Epithelial cell of proximal tubule (primary cell): ENCODE measurements at regions not wholly inside any gene's neighbourhood (a gene's known extent, or its start where the extent isn't known, plus 50 kb on each side); places are given as distances from the start of the nearest gene placed in this dataset.

Experiments used
- DNase-seq: peaks from one replicate; pipeline ENCODE4 v3.0.0-alpha.2; 2011; ENCODE audit warnings: low read depth
- H3K4me3 ChIP-seq: 2 replicates; pipeline ENCODE4 v1.5.1; 2011; ENCODE audit warnings: low read depth, mild to moderate bottlenecking, low read length
- CTCF ChIP-seq: conservative IDR thresholded peaks from 2 replicates; pipeline ENCODE4 v1.5.1; 2012; ENCODE audit warnings: low read depth, mild to moderate bottlenecking, low read length

- no peak overlapping the region for H3K4me3 ChIP-seq
- TF ChIP-seq CTCF: no peak
- no peak for DNase-seq
Measured at GRCh38 chr16:87098976-87099720, 218.0 kb downstream of the C16orf95 start.

DNA sequence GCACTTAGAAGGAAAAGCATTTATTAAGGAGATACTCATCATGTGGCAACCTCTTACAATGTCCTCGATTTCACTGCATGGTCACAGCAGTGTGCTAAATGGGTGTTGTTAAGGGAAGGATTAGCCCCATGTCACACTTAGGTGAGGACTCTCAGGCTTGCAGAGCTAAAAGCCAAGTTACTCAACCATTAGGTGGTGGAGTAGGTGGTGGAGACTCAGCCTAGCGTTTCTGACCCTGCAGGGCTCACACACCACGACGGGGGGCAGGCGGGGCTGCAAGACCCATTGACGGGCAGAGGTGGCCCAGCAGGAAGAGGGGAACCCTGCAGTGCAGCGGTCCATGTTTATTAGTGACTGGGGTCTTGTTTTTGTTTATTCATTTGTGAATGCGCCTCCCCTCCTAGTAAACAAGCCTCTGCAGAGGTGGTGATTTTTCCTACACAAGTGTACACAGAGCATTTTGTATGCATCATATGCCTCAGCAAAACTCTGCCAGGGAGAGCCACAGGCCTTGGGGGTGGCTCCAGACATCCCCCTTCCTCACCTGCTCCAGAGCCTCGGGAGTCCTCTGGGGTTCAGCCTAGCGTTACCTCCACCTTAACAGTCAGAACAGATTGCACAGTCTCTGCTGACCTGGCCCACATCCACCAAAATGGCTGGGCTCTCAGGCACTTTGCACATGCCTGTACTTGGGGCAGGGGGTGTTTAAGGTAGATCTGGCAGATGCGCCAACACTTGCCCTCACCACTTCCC, 216.7 kb downstream of the C16orf95 start:
- no peak for TF ChIP-seq CTCF
- H3K4me3 ChIP-seq: no peak overlapping the region
- DNase-seq: no peak

DNA sequence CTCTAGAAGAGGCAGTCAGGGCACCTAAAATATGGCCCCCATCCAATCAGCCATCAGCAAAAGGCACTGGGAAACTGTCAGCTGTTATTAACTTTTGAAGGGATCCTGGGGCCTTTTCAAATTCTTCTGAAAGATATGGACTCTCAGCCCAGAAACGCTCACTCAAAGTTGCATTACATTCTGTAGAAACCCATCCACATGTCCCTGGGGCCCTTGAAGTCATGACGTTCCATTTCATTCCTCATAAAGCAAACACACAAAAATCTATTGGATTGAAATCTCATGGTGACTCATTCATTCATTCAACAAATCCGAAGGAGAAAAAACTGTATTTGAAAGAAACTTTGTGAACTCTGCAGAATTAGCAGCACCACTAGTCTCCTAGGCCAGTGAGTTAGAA, 215.3 kb downstream of the C16orf95 start:
- H3K4me3 ChIP-seq: no peak overlapping the region
- no peak for DNase-seq
- TF ChIP-seq CTCF: no peak

GRCh38 chr16:87107201-87107600, 210.0 kb downstream of the C16orf95 start:
- TF ChIP-seq CTCF: no peak
- no peak overlapping the region for H3K4me3 ChIP-seq
- DNase-seq: no peak

GRCh38 chr16:87108278-87108677, 208.9 kb downstream of the C16orf95 start:
- DNase-seq: no peak
- no peak overlapping the region for H3K4me3 ChIP-seq

GRCh38 chr16:87108941-87109340, 208.3 kb downstream of the C16orf95 start:
- no peak for TF ChIP-seq CTCF
- no peak for DNase-seq
- H3K4me3 ChIP-seq: no peak overlapping the region

More at GRCh38 chr16:87108278-87108677, 208.9 kb downstream of the C16orf95 start:
- no peak for TF ChIP-seq CTCF

DNA sequence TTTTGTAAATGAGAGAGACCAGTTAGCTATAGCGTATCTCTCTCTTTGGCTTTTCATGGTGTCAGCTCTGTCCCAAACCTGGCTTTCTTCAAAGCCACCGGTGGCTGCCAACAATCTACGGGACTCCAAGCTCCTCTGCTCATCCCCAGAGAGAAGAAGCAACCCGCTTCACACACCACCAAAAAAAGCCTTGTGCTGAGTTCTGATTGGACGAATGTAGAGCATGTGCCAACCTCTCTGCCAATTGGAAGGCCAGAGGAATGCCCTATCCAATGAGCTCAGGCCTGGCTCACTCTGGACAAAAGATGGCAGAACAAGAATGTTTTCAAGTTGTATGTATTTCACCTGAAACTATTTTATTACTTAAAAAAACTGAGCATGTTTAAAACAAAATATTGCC, 202.4 kb downstream of the C16orf95 start:
- no peak for TF ChIP-seq CTCF
- DNase-seq: no peak
- no peak overlapping the region for H3K4me3 ChIP-seq
